Progenitor cell of endocrine pancreas (in vitro differentiated cells): ENCODE measurements at regions not wholly inside any gene's neighbourhood (a gene's known extent, or its start where the extent isn't known, plus 50 kb on each side); places are given as distances from the start of the nearest gene placed in this dataset.

Experiments
- DNase-seq: peaks from one replicate; pipeline ENCODE4 v3.0.0; 2021; ENCODE audit warnings: low spot score; ENCODE audit not compliant: unreplicated experiment
- H3K27ac Mint-ChIP-seq: 2 replicates; pipeline ENCODE4 v1.8.0; 2021; ENCODE audit warnings: mild to moderate bottlenecking, moderate library complexity, mixed read lengths
- H3K27me3 Mint-ChIP-seq: 2 replicates; pipeline ENCODE4 v1.8.0; 2021; ENCODE audit warnings: mixed read lengths
- H3K36me3 Mint-ChIP-seq: 2 replicates; pipeline ENCODE4 v1.8.0; 2022; ENCODE audit warnings: mixed read lengths; ENCODE audit not compliant: insufficient read depth
- H3K4me1 Mint-ChIP-seq: 2 replicates; pipeline ENCODE4 v1.8.0; 2021; ENCODE audit warnings: low read depth, mixed read lengths
- H3K4me3 Mint-ChIP-seq: 2 replicates; pipeline ENCODE4 v1.8.0; 2021; ENCODE audit warnings: low read depth, mild to moderate bottlenecking, moderate library complexity, mixed read lengths
- H3K9me3 Mint-ChIP-seq: 2 replicates; pipeline ENCODE4 v1.8.0; 2021; ENCODE audit warnings: low read depth, mixed read lengths
- TF ChIP-seq, protein P1 (sequence below): fragments of 200-600 bp; sonication (generic); IDR thresholded peaks from one replicate; pipeline ENCODE4 v1.5.0; 2021; ENCODE audit warnings: antibody characterized with exemption, mild to moderate bottlenecking; ENCODE audit not compliant: unreplicated experiment

DNA sequence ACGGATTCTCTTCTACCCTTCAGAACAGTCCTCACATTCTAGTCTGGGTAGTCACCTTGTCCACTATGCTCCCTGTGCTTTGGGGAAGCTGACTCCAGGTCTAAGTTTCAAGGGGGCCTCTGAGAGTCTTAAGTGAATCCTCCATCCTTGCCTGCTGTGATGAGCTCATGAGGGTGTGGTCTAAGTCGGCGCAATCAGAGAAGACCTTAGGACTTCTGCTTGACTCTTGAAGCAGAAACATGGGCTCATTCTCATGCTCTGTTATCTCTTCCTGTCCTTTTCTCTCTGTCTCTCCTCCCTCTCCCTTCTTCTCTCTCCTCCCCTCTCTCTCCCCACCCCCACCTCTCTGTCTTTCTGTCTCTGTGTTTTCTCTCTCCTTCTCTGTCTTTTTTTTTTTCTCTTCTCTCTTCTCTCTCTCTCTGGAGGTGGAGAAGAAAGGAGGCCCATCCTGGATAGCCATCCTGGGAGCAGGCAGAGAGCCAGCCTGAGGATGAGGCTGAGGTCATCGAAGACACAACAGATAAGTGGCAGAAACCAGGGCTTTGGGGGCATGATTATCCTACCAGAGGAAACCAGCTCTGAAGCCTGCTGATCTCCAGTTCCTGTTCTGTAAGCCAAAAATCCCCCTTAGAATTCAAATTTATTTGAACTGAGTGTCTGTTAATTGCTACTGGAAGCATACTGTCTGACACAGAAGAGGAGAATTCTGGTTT is 245.6 kb downstream of the SIPA1L2 start:
- Mint-ChIP-seq H3K36me3 (no peaks in the 10 kb centered on the region), H3K4me3 (no peak overlapping the region), H3K27ac (no peak overlapping the region), H3K9me3 (no peaks in the 10 kb centered on the region), H3K4me1 (no peaks in the 10 kb centered on the region), H3K27me3 (peaks cover 12% of the 10 kb centered on the region)
- TF ChIP-seq, protein P1, sequence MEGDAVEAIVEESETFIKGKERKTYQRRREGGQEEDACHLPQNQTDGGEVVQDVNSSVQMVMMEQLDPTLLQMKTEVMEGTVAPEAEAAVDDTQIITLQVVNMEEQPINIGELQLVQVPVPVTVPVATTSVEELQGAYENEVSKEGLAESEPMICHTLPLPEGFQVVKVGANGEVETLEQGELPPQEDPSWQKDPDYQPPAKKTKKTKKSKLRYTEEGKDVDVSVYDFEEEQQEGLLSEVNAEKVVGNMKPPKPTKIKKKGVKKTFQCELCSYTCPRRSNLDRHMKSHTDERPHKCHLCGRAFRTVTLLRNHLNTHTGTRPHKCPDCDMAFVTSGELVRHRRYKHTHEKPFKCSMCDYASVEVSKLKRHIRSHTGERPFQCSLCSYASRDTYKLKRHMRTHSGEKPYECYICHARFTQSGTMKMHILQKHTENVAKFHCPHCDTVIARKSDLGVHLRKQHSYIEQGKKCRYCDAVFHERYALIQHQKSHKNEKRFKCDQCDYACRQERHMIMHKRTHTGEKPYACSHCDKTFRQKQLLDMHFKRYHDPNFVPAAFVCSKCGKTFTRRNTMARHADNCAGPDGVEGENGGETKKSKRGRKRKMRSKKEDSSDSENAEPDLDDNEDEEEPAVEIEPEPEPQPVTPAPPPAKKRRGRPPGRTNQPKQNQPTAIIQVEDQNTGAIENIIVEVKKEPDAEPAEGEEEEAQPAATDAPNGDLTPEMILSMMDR, result no peak
- DNase-seq, result no peak

DNA sequence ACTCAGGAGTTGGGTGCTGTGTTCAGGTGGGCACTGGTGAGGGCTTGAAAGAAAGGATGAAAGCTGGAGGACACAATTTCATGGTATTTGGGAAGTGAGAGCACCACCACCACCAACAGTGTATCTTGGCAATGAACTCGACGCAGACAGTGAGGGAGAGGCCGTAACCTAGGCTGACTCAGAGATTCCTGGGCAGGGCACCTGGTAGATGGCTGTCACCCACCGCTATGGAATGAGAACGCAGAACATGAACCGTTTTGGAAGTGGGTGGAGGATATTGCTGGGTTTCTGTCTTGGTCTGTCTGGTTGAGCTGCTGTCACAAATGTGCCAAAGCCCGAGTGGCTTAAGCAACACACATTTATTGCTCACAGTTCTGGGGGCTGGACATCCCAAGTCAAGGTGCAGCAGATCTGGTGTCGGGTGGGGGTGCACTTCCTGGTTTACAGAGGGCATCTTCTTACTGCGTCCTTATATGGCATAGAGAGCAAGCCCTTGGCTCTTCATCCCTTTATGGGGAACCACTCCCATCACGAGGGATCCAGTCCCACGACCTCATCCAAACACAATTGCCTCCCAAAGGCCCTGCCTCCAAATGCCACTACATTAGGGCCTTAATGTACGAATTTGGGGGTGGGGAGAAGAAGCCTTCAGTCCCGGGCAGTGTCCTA is 246.3 kb downstream of the SIPA1L2 start:
- TF ChIP-seq, protein P1, result no peak
- Mint-ChIP-seq H3K4me1 (no peaks in the 10 kb centered on the region), H3K27ac (no peak overlapping the region), H3K4me3 (no peak overlapping the region), H3K36me3 (no peaks in the 10 kb centered on the region), H3K9me3 (no peaks in the 10 kb centered on the region), H3K27me3 (peaks cover 12% of the 10 kb centered on the region)
- DNase-seq, result no peak

DNA sequence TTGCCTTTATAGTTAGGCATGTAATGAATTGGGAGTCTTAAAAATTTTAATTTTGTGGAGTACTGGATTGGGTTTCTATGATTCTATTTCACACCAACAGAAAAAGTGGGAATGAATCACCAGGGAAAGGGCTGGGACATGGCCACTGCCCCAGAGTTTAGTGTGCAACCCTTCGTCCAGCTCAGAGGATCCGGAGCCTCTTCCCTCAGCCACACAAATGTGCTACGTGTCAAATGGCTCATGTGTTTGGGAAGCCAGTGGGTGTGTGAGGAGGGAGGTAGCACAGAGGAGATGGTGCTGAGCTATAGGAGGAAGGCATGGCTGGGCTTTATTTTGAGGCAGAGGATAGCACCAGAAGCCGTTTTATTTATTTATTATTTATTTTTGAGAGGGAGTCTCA is 247.3 kb downstream of the SIPA1L2 start:
- no peaks in the 10 kb centered on the region for H3K36me3 Mint-ChIP-seq
- TF ChIP-seq, protein P1, result no peak
- peaks cover 12% of the 10 kb centered on the region for H3K27me3 Mint-ChIP-seq
- no peaks in the 10 kb centered on the region for H3K9me3 Mint-ChIP-seq
- no peak overlapping the region for H3K27ac Mint-ChIP-seq
- no peaks in the 10 kb centered on the region for H3K4me1 Mint-ChIP-seq
- H3K4me3 Mint-ChIP-seq, result no peak overlapping the region
- DNase-seq, result no peak

DNA sequence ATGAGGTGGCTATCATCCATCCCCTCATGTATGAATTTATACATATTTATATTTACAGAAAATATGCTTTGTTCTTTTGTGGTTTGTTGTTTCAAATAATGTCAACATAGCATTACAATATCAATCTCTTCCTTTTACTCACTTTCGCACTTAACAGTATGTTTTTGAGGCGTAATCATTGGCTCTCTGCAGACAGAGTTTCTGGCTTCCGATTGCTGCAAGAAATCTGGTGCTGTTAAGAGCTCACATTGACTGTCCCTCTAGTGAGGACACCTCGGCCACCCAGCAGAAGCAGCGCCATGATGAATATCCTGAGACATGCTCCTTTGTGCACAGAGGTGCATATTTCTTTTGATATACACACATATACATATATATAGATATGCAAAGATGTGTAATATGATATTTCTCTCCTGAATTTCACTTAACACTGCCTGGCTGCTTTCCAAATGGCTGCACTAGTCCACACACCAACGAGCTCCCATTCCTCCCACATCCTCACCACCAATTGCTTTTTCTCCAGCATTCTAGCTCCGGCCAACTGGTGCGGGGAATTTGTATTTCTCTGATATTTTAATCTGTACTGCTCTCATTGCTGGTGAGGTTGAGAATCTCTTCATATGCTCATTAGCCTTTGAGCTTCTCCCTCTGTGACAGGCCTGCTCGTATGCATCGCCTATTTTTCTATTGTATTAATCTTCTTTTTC is 248.4 kb downstream of the SIPA1L2 start:
- no peaks in the 10 kb centered on the region for H3K9me3 Mint-ChIP-seq
- no peak for DNase-seq

DNA sequence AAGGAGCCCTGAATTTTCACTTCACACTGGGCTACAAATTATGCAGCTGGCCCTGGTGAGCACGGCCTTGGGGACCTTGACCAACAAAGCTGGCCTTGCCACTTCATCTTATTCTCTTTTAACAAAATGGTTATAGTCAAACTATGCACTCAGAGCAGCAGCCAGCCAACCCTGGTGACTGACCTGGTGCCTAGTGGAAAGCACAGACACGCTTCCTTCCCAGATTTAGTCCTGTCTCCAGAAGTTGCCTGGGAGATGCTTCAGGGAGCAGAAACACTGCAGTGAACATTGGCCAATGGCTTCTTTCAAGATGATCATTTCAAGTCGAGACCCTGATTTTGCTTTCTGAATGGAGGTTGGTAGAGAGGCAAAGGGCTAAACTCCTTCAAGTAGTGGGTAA is 249.3 kb downstream of the SIPA1L2 start:
- Mint-ChIP-seq H3K4me3 (no peak overlapping the region), H3K27ac (no peak overlapping the region), H3K4me1 (no peaks in the 10 kb centered on the region), H3K27me3 (peaks cover 12% of the 10 kb centered on the region), H3K36me3 (no peaks in the 10 kb centered on the region), H3K9me3 (no peaks in the 10 kb centered on the region)
- TF ChIP-seq, protein P1, result no peak
- DNase-seq, result no peak

More for the DNA sequence above, 248.4 kb downstream of the SIPA1L2 start:
- Mint-ChIP-seq H3K27ac (no peak overlapping the region), H3K4me1 (no peaks in the 10 kb centered on the region), H3K4me3 (no peak overlapping the region), H3K36me3 (no peaks in the 10 kb centered on the region), H3K27me3 (peaks cover 12% of the 10 kb centered on the region)
- TF ChIP-seq, protein P1, result no peak
